LNCAP (cell line): ENCODE measurements at regions not wholly inside any gene's neighbourhood (a gene's known extent, or its start where the extent isn't known, plus 50 kb on each side); places are given as distances from the start of the nearest gene placed in this dataset.

ENCODE experiments used
- TF ChIP-seq, protein P1 (sequence below): fragments of 450-650 bp; IDR thresholded peaks from 2 replicates; pipeline ENCODE4 v1.5.1; 2017; ENCODE audit warnings: mild to moderate bottlenecking

DNA sequence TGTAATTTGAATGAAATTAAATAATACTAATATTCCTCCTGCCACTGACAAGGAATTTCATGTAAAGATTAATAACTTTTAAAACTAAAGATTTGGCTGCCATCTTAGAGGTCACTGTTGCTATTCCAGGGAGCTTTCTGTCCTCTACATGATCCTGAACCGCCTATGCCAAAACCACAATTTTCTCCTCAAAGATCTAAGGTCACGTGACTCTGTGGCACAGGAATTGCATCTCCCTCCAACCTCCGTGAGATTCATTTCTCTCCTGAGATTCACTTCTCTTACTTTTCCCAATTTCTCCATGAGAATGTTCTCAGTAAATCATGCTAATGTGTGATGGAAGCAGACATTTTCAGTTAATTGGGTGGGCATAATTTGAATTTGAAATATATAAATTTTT lies 379.6 kb upstream of the TSHZ2 start:
- TF ChIP-seq, protein P1, sequence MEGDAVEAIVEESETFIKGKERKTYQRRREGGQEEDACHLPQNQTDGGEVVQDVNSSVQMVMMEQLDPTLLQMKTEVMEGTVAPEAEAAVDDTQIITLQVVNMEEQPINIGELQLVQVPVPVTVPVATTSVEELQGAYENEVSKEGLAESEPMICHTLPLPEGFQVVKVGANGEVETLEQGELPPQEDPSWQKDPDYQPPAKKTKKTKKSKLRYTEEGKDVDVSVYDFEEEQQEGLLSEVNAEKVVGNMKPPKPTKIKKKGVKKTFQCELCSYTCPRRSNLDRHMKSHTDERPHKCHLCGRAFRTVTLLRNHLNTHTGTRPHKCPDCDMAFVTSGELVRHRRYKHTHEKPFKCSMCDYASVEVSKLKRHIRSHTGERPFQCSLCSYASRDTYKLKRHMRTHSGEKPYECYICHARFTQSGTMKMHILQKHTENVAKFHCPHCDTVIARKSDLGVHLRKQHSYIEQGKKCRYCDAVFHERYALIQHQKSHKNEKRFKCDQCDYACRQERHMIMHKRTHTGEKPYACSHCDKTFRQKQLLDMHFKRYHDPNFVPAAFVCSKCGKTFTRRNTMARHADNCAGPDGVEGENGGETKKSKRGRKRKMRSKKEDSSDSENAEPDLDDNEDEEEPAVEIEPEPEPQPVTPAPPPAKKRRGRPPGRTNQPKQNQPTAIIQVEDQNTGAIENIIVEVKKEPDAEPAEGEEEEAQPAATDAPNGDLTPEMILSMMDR = no peak

DNA sequence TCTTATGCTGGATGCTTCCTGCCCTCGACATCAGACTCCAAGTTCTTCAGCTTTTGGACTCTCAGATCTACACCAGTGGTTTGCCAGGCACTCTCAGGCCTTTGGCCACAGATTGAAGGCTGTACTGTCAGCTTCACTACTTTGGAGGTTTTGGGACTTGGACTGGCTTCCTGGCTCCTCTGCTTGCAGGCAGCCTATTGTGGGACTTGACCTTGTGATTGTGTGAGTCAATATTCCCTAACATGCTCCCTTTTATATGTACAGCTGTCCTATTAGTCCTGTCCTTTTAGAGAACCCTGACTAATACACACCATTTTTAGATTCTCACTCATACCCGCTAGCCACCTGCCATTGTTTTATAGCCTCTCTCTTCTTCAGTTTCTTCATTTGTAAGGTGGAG lies 382.1 kb upstream of the TSHZ2 start:
- TF ChIP-seq, protein P1 = no peak

GRCh38 chr20:52589251-52589812 lies 382.8 kb upstream of the TSHZ2 start:
- TF ChIP-seq, protein P1 = no peak

GRCh38 chr20:52586660-52587059 lies 385.5 kb upstream of the TSHZ2 start:
- TF ChIP-seq, protein P1 = no peak

DNA sequence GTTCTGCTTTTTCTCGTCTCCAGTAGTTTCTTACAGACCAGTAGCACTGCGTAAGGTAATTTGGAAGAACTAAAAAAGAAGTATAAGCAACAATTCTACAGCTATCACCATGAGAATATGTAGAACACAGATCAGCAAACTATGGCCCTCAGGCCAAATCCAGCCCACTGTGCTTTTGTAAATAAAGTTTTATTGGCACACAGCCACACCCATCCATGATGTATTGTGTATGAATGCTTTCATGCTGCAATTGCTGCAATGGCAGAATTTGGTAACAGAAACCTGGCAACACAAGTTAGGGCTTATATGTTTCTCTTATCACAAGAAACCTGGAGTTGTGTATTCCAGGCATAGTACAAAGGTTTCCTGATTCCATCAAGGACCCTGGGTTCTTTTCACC lies 386.8 kb upstream of the TSHZ2 start:
- TF ChIP-seq, protein P1 = no peak

DNA sequence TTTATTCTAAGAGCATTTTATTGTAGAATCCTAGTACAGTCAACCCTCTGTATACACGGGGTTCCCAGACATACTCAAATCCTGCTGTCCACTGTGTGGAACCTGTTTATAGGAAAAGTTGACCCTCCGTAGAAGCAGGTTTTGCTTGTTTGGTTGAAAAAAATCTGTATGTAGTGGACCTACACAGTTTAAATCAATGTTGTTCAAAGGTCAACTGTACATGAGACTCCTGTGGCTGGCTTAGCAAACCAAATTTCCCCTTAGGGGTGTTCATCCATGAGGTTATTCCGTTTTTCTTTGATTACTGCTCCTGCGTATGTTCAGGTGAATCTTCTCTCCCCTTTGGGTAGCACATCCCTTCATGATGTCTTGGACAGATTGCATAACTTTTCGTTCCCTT lies 387.0 kb upstream of the ZFP64 start:
- TF ChIP-seq, protein P1 = no peak

DNA sequence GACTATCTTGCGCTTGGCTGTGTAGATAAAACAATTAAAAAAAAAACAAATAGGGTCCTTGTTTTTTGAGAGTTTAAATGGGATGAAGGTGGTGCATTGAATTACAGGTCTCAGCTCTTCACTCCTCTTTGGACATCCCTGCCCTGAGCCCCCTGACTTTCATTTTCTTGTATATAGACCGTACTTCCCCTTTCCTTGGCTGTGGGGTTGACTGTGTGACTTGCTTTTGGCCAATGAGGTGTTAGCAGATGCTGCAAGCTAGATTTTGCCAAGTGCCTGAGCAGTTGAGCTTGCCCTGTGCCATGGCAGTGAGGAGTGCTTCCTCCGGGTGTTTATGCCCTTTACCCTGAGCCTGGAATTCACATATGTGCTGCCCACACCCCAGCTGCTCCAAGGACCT lies 386.1 kb upstream of the ZFP64 start:
- TF ChIP-seq, protein P1 = no peak

DNA sequence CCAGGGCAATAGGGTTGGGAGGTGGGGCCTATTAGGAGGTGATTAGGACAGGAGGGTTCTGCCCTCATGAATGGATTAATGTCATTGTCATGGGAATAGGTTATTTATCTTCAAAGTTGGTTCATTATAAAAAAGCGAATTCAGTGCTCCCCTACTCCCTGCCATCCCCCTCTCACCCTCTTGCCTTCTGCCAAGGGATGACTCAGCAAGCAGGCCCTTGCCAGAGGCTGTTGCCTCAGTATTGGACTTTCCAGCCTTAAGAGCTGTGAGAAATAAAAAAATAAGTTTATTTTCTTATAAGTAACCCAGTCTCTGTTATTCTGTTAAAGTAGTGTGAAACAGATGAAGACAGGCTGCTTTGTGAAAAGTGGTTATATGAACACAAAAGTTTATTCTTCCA lies 381.1 kb upstream of the ZFP64 start:
- TF ChIP-seq, protein P1 = no peak
